Activated T-cell treated with anti-CD3 and anti-CD28 coated beads for 4 hours (primary cell): ENCODE measurements at regions not wholly inside any gene's neighbourhood (a gene's known extent, or its start where the extent isn't known, plus 50 kb on each side); places are given as distances from the start of the nearest gene placed in this dataset.
"Not testable (repeated sequence)": the region's sequence is repeated elsewhere in the genome, so short reads cannot be mapped to it uniquely, and the experiment has no call there.

ENCODE experiments used
- DNase-seq: peaks from one replicate; pipeline ENCODE4 v3.0.0-alpha.2; 2020

DNA sequence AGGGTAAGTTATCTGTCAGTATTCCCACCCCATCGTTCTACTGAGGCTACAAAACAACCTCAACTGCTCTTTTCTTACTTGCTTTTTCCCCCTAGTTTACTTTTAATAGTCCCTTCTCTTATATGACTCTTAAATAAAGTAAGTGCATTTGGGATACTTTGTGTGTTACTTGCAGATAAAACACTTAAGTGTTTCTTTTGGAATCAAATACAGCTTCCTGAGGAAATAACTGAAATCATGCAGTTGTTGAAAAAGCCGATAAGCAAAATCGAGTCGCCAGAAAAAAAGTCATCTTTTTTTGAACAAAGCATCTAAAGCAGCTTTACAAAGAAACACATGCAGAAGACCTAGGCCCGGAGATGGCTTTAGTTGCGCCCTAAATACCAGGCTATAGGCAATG, 53.5 kb upstream of the EPB41L4A start:
- DNase-seq: no peak

DNA sequence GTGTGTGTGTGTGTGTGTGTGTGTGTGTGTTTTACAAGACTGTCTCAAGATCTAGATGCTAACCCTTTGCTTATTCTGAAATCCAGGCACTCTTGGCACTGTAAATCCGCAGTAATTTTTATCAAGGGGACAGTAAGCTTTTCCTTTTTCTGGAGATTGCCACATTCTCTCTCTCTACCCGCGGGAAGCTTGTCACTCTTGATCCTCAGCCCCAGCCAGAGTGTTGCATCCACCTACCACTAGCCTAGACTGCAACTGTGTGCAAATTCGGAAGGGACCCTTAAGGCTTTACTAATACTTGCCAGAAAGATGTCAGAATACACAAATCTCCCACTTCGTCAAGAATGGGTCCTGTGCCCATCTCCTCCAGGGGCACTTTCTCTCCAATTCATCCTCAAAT, 54.9 kb upstream of the EPB41L4A start:
- no peak for DNase-seq

DNA sequence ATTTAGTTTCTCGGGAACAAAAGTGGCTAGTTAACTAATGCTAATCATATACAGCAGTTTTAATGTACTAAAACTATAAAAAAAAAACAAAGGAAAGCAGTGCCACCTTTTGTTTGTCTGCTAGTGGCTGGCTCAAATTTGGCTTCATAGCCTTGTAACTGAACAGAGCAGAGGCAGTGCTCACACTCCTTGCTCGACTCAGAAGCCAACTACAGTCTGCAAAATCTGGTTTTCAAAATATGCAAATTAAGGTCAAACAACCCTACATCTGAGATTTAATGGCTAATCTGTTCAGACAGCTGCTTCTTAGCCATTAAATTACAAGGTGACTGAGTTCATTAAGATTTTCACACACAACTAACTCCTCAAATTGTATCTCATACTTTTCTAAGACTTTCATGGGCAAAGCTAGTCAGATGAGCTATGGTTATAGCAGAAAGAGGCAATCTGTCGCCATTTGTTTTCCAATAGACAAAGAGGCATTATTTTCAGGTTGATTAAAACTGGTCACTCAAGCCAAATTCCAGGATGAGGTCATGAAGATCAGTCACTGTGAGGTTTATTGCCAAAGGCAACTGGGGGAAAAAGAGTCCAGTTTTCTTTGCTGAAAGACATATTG, 56.8 kb upstream of the EPB41L4A start:
- no peak for DNase-seq

DNA sequence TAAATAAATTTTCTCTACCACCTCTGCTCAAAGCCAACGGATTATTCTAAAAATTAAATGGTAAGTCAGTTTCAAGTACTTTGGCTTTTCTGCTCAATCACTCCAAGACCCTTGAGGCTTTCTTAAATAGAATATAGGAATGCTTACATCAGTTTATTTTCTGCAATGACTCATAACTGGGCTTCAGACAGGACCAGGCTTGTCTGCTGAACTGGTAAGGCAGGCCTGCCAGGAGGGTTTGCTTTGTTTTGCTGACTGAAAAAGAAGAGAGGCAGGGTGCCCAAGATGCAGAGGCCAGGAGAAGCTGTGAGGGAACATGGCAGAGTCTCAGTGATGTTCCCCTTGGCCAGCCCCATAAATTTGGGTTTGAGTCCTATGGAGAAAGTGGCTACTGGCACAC, 60.3 kb upstream of the EPB41L4A start:
- no peak for DNase-seq

DNA sequence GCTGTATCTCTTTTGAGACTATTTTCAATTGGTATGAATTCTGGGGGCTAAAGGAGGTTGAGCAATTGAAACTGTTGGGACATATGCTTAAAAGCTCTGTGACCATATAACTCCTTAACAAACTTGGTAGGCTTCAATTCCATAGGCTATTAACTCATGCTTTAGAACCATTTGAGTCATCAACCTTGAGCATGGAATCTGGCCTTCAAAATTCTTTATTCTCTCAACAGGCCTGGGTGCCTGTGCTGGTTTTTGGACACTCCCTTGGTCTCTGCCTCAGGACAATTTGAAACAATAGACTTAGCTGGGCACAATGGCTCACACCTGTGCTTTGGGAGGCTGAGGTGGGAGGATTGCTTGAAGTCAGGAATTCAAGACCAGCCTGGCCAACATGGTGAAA, 61.4 kb upstream of the EPB41L4A start:
- no peak for DNase-seq

DNA sequence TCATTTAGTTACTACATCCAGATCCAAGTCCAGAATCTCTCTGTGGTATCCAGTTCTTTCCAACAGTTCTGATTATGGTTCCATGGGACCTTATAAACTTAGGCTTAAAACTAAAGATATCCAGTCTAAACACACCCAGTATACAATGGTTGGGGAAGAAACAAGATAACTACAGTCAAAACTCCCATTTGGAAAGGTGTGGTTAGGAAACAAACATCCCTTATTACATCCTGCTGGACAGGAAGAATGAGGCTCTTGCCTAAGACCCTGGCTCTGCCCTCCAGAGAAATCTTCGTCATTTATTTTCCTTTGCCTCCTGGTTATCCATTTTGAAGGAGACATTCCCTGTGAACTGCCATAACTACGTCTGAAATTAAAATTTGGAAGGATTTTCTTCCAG, 64.6 kb upstream of the EPB41L4A start:
- DNase-seq: no peak

DNA sequence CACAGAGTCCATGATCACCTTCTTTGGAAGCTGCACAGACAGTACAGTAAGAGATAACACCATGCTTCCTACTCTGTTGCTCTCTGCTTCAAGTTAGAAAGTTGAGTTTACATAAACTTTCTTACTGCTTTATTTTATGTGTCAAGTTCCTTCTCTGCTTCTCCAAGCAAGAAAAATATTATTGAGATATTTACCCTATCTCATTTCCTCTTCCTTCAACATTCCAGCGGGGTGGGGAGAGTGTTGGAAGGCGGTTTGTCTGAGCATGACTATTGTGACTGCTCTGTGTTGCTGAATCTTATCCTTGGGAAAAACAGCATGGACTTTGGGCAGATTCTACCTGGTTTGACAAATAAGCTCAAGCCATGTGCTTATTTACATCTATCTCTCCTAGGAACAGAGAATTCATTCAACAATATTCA, 66.9 kb upstream of the EPB41L4A start:
- no peak for DNase-seq

DNA sequence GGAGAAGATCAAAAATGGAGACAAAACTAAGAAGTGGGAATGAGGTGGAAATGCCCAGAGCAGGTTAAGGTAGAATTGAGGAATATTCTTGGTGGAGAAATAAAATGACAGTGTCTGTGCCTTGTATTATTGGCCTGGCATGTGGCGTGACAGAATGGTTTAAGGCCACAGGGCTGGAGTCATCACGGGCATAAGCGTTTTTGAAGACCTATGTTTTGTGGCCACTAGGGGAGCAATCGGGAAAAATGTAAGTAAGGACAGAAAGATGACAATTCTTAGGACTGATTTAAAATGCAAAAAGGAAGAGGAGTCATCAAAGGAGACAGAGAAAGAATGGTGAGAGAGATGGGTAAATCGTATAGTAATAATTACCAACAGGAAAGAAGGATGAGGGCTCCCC, 72.2 kb upstream of the EPB41L4A start:
- no peak for DNase-seq

DNA sequence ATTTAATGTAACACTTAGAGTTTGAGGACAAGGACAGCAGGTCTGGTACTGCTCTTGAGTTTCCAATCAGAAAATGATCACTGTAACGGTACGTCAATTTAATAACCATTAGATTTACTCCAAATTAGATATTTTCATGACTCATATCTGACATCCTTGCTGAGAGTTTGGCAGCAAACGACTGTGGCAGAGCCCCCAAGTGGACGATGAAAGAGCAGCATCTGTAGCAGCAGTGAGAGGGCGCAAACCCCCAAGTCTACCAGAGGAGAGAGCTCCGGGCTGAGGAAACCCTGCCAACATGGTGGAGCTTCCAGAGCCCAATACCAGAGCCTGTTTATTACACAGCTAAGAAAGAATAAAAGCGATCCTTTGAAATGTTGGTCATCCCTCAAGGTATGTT, 73.2 kb upstream of the EPB41L4A start:
- no peak for DNase-seq

DNA sequence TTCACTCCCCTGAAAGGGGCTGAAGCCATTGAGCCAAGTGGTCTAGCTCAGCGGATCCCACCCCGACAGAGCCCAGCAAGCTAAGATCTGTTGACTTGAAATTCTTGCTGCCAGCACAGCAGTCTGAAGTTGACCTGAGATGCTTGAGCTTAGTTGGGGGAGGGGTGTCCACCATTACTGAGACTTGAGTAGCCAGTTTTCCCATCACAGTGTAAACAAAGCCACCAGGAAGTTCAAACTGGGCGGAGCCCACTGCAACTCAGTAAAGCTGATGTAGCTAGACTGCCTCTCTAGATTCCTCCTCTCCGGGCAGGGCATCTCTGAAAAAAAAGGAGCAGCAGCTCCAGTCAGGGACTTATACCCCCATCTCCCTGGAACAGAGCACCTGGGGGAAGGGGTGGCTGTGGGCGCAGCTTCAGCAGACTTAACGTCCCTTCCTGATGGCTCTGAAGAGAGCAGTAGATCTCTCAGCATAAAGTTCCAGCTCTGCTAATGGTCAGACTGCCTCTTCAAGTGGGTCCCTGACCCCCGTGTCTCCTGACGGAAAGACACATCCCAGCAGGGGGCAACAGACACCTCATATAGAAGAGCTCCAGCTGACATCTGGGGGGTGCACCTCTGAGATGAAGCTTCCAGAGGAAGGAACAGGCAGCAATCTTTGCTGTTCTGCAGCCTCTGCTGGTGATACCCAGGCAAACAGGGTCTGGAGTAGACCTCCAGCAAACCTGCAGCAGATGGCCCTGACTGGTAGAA, 84.8 kb upstream of the EPB41L4A start:
- DNase-seq: not testable (repeated sequence)

DNA sequence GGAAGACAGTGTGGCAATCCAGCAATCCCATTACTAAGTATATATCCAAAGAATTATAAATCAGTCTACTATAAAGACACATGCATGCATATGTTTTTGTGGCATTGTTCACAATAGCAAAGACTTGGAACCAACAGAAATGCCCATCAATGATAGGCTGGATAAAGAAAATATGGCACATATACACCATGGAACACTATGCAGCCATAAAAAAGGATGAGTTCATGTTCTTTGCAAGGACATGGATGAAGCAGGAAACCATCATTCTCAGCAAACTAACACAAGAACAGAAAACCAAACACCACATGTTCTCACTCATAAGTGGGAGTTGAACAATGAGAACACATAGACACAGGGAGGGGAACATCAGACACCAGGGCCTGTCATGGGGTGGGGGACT, 90.0 kb upstream of the EPB41L4A start:
- not testable (repeated sequence) for DNase-seq

DNA sequence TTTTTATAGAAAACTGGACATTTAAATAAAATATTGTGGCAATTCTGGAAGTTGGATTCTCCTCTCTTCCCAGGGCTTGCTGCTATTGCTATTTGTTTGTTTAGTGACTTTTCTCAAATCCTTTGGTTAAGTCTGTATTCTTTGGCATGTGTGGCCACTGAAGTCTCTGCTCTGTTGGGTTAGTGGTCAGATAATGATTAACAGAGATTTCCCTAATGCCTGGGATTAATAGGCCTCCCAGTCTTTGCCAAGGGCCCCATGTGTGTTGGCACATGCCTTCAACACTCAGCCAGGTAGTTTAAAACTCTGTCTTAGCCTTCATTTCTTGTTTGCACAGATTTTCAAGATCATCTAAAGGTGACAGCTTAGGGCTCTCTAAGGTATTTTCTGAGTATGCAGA, 92.8 kb upstream of the EPB41L4A start:
- no peak for DNase-seq

DNA sequence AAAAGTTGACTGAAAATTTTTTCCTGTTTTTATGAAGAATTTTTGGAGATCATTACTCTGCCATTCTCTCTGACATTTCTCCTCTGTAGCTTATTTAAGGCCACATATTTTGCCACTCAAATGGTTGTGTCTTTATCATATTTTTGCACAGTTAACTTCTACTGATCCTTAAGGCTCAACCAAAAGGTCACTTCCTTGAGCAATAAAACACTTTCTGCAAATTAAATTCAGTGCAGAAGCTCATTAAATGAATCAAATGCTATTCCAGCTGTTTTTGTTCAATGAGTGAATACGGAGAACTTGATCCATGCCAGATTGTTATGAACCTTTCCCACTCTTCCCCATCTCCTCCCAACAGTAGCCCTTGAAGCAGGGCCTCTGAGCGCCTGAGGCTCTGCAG, 93.8 kb upstream of the EPB41L4A start:
- no peak for DNase-seq

DNA sequence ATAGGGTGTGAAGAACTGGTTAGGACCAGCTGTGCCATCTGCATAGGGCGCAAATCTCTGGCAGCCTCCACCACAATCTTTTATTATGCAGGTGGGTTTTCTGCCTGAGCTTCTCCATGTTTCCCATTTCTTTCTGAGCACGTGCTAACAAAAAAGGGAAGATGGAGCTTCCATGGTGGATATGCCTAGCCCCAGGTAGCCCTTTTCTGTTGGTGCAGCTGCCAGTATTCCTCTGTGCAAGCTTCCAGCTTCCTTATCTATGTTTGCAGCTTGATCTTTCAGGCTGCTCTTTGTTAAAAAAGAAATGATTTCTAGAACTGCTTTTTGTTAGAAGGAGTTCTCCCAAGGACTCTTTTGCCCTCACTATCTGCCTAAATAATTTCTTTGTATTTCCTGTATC, 95.0 kb upstream of the EPB41L4A start:
- no peak for DNase-seq

DNA sequence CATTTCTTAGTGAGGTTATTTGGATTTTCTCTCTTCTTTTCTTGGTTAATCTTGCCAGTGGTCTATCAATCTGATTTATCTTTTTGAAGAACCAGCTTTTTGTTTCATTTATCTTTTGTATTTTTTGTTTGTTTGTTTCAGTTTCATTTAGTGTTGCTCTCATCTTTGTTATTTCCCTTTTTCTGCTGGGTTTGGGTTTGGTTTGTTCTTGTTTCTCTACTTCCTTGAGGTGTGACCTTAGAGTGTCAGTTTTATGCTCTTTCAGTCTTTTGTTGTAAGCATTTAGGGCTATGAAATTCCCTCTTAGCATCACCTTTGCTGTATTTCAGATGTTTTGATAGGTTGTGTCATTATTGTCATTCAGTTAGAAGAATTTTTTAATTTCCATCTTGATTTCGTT, 101.4 kb upstream of the EPB41L4A start:
- not testable (repeated sequence) for DNase-seq

DNA sequence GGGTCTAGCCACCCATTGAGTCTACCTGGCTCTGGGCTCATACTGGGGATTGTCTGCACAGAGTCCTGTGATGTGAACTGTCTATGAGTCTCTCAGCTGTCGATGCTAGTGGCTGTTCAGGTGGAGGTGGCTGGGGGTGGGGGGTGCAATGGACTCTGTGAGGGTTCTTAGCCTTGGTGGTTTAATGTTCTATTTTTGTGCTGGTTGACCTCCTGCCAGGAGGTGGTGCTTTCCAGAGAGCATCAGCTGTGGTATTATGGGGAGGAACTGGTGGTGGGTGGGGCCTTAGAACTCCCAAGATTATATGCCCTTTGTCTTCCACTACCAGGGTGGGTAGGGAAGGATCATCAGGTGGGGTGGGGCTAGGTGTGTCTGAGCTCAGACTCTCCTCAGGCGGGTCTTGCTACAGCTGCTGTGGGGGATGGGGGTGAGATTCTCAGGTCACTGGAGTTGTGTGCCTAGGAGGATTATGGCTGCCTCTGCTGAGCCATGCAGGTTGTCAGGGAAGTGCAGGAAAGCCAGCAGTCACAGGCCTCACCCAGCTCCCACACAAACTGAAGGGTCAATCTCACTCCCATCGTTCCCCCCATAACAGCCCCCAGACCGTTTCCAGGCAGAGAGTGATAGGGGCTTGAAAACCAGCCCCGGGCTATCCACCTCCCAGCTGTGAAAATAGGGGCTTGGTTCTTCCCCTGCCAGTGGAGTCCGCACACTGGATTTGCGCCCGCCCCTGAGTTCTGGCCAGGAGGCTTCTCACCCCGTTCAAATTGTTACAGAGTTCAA, 104.0 kb upstream of the EPB41L4A start:
- not testable (repeated sequence) for DNase-seq

DNA sequence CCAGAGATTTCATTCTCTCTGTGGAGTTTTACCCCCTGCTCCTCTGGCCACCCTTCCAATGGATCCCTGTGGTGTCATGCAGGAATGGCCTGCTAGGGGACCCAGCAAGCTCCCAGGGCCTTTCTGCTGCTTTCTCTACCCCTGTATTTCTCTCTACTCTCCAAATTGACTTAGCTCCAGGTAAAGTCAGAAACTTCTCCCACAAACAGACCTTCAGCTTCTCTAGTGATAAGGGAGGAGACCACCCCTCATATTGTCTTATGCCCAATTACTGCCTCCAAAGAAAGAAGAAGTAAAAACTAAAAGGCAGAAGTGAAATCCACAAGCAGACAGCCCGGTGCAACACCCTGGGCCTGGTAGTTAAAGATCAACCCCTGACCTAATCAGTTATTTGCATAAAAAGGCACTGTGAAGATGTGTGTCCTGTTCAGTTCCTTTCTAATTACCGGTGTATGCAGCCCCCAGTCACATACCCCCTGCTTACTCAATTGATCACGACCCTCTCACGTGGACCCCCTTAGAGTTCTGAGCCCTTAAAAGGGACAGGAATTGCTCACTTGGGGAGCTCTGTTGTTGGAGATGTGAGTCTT, 104.7 kb upstream of the EPB41L4A start:
- DNase-seq: not testable (repeated sequence)

DNA sequence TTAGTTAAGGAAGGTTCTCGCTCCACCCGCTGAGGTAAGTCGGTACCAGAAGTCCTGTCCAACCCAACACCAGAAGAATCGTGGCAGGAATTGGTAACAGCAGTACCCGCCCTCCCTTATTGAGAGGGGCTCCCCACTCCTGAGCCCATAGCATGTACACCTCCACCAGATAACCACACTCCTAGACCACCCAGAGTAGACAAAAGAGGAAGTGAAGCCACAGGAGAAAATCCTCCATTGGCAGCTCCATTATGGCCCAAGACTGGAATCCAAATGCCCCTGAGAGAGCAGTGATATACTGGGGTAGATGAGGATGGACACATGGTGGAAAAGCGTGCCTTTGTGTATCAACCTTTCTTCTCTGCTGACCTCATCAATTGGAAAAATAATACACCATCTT, 106.1 kb upstream of the EPB41L4A start:
- DNase-seq: no peak

DNA sequence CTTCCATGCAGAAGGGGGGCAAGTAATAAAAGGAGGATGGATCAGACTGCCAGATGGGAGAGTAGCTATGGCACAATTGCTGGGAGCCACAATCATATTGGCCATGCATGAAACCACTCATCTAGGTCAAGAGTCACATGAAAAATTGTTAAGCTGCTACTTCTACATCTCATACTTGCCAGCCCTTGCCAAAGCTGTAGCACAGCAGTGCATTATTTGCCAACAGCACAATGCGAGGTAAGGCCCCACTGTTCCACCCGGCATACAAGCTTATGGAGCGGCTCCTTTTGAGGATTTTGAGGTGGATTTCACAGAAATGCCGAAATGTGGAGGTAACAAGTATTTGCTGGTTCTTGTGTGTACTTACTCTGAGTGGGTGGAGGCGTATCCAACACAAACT, 109.9 kb upstream of the EPB41L4A start:
- DNase-seq: no peak

DNA sequence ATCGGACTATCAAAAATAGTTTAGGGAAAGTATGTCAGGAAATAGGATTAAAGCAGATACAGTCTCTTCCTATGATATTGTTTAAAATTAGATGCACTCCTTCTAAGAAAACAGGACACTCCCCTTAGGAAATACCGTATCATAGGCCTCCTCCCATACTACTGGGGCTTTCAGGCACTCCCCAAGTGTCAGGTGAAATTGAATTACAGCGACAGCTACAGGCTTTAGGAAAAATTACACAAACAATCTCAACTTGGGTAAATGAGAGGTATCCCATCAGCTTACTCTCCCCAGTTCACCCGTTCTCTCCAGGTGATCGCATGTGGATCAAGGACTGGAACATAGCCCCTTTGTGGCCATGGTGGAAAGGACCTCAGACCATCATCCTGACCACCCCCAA, 110.4 kb upstream of the EPB41L4A start:
- DNase-seq: no peak

DNA sequence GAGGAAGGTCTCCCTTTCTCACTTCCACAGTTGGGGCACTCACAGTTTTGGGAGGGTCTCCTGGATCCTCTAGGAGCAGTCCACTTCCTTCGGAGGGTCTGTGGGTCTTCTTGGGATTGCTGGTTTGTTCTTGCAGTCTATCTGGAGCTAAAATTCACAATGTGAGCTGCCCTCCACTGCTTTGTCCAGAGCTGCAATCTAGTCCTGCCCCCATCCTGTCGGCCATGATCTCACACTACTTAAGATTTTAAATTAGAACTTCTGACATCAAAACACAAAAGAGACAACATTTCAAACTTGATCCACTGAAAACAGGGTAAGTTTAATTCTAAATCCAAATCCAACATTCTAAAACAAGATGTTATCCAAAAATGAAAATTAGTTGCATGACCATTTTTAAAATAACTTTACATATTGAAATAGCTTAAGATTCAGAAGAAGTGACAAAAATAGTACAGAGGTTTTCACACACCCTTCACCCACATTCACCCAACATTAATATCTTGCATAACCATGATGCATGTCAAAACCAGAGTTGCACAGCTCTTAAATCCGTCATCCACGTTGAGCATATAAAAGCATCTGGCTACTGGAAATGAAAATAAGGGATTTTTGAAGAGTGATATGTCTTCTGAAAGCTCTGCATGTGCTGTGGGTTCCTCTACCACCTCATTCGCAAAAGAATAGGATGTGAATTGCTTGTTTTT, 113.7 kb upstream of the EPB41L4A start:
- no peak for DNase-seq

DNA sequence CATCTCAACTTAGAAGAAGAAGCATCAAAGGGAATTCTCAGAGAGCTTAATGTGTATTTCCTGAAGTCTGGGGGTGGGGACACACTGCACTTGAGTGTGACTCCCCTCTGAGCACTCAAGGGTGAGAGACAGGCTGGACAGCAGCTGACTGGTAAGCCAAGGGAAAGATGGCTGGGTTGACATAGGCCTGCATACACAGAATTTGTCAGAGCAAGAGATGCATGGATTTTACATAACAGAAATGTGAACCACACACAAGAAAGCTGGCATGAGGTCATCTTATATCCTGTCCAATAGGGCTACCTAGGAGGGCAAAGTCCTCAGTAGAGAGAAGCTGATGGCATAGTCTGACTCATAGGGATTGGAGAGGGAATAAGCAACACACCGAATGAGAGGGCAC, 114.3 kb upstream of the EPB41L4A start:
- DNase-seq: no peak

DNA sequence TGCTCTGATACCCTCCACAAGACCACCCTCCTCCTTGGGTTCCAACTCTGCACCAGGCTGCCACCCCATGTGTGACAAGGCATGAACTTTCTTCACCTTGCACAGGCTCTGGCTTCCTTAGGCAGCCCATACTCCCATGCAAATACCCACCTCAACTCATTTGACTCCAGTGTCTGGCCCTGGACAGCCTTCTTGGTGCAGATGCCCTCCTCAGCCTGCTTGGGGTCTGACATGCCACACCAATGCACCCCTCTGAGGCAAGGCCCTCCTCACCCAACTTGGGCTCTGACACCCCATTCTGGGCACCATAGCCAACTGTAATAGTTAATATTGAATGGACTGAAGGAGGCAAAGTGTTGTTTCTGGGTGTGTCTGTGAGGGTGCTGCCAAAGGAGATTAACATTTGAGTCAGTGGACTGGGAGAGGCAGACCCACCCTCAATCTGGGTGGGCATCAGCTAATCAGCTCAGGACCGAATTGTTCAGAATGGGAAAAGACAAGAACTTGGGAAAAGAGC, 115.0 kb upstream of the EPB41L4A start:
- no peak for DNase-seq
